Fibroblast of gingiva (primary cell): ENCODE measurements at regions not wholly inside any gene's neighbourhood (a gene's known extent, or its start where the extent isn't known, plus 50 kb on each side); places are given as distances from the start of the nearest gene placed in this dataset.
A peak's percentile ranks its signal among the peaks of the same experiment; 100 is the strongest.
"Not testable (repeated sequence)": the region's sequence is repeated elsewhere in the genome, so short reads cannot be mapped to it uniquely, and the experiment has no call there.

Experiments used
- DNase-seq: peaks from one replicate; pipeline ENCODE4 v3.0.0-alpha.2; 2011; ENCODE audit warnings: low read depth

- no peak for DNase-seq
Observed at GRCh38 chr2:111668741-111669140, 215.3 kb downstream of the ANAPC1 start.

GRCh38 chr2:111669928-111670695, 213.9 kb downstream of the ANAPC1 start:
- DNase-seq, result no peak

- no peak for DNase-seq
Observed at GRCh38 chr2:111670776-111671175, 213.2 kb downstream of the ANAPC1 start.

DNA sequence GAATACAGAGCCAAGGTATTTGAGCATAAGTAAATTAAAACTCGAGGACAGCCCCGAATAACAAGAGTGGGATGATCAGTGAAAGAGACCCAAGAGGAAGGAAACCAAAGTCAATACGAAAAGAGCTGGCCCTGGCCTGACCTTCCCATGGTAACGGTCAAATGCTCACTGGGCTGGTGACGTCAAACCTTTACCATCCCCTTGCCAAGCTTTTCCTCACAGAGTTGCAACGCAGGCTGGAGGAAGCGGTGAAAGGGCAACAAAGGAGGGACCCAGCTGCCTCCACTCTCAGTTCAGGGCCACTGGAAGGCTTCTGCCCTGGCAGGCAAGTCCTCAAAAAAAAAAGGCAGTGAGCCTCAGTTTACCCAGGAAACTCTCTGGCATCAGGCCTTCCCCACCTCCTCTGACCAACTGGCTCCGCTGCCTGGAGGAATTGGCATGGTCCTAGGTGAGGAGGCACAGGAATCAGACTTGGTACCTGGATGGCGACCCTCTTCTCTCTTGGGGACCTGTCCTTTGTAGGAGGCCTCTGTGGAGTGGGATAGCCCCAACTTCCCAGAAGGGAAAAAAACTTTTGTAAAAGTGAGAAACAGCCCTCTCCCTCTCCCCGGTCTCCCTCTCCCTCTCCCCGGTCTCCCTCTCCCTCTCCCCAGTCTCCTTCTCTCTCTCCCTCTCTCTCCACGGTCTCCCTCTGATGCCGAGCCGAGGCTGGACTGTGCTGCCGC, 212.4 kb downstream of the ANAPC1 start:
- DNase-seq, result peak; percentile 82

DNA sequence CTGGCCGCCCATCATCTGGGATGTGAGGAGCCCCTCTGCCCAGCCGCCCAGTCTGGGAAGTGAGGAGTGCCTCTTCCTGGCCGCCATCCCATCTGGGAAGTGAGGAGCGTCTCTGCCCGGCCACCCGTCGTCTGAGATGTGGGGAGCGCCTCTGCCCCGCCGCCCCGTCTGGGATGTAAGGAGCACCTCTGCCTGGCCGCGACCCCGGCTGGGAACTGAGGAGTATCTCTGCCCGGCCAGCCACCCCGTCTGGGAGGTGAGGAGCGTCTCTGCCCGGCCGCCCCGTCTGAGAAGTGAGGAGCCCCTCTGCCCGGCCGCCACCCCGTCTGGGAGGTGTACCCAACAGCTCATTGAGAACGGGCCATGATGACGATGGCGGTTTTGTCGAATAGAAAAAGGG, 211.4 kb downstream of the ANAPC1 start:
- DNase-seq, result not testable (repeated sequence)

DNA sequence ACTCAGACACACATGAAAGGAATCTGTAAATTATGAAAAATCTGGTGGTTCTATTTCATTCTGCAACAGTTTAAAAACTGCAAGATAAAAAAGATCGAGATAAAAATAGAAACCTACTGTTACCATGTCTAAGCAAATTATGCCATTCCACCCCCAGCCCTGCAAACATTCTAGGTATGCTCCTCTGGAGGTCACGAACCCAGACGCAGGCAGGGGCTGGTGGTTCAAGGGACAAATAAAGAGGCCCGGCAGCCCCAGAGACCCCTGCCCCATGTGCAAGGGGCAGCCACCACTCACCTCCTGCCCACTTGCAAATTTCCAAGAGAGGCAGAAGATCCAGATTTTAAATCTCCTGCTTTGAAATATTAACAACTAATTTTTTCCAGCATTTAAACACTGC, 210.5 kb downstream of the ANAPC1 start:
- no peak for DNase-seq

GRCh38 chr2:111675419-111676194, 208.4 kb downstream of the ANAPC1 start:
- no peak for DNase-seq

GRCh38 chr2:111676291-111676822, 207.6 kb downstream of the ANAPC1 start:
- peak; percentile 40 for DNase-seq

DNA sequence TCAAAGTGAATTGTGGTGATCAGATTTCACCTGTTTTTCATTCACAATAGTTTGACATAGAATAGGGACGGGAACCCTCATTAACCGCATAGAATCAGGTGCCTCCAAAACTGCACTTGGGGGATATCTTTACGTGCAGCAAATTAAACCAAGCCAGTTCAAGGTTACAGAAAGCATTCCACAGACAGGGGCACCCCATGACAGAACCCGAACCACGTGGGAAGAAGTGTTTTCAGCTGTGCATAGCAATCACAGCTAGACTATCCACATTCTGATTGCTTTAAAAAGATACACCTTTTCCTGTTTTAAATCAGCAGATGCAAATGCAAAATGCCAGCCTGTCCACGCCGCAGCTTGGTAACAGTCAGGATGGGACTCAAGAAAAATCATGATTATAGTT, 205.8 kb downstream of the ANAPC1 start:
- DNase-seq, result no peak

DNA sequence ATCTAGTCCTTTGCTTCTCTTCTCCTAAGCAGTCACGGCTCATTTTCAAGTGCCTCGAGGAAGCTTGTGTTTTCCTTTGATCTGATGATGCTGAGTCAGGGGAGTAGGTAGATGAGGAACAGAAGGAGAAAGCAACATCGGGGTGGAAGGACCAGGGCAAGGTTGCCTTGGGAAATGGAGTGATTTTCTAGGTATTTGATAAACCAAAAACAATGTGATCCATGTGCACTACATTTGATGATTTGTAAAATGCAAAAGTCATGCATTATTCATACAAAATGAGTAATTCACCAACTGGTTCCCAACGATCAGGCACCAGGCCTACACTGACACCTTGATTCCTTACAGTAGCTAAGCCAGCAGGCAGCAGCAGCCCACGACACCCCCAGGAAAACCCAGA, 205.3 kb downstream of the ANAPC1 start:
- DNase-seq, result no peak

- peak; percentile 37 for DNase-seq
Observed at GRCh38 chr2:111679202-111679601, 204.8 kb downstream of the ANAPC1 start.

- no peak for DNase-seq
Observed at GRCh38 chr2:111684611-111685010, 199.4 kb downstream of the ANAPC1 start.

GRCh38 chr2:111685342-111685741, 198.7 kb downstream of the ANAPC1 start:
- DNase-seq, result peak; percentile 43

GRCh38 chr2:111686994-111687393, 197.0 kb downstream of the ANAPC1 start:
- DNase-seq, result no peak

- no peak for DNase-seq
Observed at GRCh38 chr2:111687911-111688310, 196.1 kb downstream of the ANAPC1 start.

DNA sequence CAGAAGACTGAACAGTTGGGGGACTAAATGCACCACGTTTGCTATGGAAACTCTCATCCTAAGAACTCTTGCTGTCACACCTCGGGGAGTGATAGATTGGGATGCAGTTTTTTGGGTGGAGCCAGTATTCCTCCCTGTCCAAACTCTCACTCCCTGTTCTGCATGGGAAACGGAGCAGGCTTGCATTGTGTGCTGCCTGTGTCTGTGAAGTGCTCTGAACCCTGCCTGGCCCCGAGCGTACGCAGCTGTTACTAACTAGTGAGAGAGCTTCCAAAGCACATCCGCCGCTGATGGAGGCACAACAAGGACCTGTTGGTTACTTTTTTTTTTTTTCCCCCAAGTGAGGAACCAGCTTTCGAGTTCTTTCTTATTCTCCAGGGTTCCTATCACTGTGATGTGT, 195.5 kb downstream of the ANAPC1 start:
- DNase-seq, result no peak

- DNase-seq, result no peak
Observed at GRCh38 chr2:111689174-111689573, 194.8 kb downstream of the ANAPC1 start.

DNA sequence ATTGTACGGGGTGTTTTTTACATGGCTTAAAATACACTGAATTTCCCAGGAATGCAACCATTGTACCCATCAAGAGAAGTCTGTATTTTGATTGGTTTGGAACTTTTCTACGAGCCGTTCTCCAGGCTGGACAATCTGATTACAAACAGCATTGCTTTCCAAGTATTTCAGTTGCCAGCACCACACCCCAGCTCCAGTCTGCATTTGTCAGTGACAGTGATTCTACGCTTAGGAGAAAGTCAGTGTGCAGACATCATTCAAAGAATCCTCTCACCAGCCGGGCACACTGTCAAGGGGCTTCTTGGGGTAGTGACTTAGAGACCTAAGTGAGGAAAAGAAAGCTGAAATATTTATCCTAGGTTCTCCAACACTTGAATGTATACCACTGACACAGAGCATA, 194.1 kb downstream of the ANAPC1 start:
- no peak for DNase-seq

GRCh38 chr2:111691164-111691875, 192.7 kb downstream of the ANAPC1 start:
- no peak for DNase-seq

GRCh38 chr2:111692311-111692710, 191.7 kb downstream of the ANAPC1 start:
- no peak for DNase-seq

DNA sequence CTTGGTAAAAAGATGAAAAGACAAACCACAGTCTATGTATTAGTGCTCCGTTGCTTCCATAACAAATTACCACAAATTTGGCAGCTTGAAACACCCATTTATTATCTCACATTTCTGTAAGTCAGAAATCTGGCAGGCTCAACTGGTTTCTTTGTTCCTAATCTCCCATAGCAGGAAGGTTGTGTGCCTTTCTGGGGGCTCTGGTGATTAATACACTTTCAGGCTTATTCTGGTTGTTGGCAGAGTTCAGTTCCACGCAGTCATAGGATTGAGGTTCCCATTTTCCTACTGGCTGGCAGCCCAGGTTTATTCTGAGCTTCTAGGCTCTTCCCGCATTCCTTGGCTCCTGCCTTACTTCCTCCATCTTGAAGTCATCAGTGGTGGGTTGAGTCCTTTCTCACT, 189.3 kb downstream of the ANAPC1 start:
- peak; percentile 78 for DNase-seq

- DNase-seq, result no peak
Observed at GRCh38 chr2:111695441-111696007, 188.5 kb downstream of the ANAPC1 start.
